IMR-90 (cell line): ENCODE measurements at regions not wholly inside any gene's neighbourhood (a gene's known extent, or its start where the extent isn't known, plus 50 kb on each side); places are given as distances from the start of the nearest gene placed in this dataset.

ENCODE experiments used
- CEBPB ChIP-seq: IDR thresholded peaks from 2 replicates; pipeline ENCODE4 v1.6.1; 2012; ENCODE audit warnings: low read depth, low read length, improper control_type of control experiment
- CHD1 ChIP-seq: IDR thresholded peaks from 2 replicates; pipeline ENCODE4 v1.6.1; 2012; ENCODE audit warnings: low read depth, low read length, improper control_type of control experiment
- FOS ChIP-seq: fragments of 150-350 bp; IDR thresholded peaks from 2 replicates; pipeline ENCODE4 v1.6.1; 2016; ENCODE audit warnings: low read depth, low read length
- MAFK ChIP-seq: IDR thresholded peaks from 2 replicates; pipeline ENCODE4 v1.6.1; 2012; ENCODE audit warnings: low read depth, low read length, improper control_type of control experiment
- MAZ ChIP-seq: IDR thresholded peaks from 2 replicates; pipeline ENCODE4 v1.6.1; 2012; ENCODE audit warnings: low read depth, mild to moderate bottlenecking, low read length, improper control_type of control experiment, moderate library complexity, borderline replicate concordance
- MXI1 ChIP-seq: IDR thresholded peaks from 2 replicates; pipeline ENCODE4 v1.6.1; 2012; ENCODE audit warnings: low read depth, mild to moderate bottlenecking, low read length, moderate library complexity, borderline replicate concordance
- NFE2L2 ChIP-seq: fragments of 150-350 bp; IDR thresholded peaks from 2 replicates; pipeline ENCODE4 v1.6.1; 2016; ENCODE audit warnings: low read depth, mild to moderate bottlenecking, low read length
- POLR2A ChIP-seq: IDR thresholded peaks from 2 replicates; pipeline ENCODE4 v1.6.1; 2012; ENCODE audit warnings: mild to moderate bottlenecking, low read depth, low read length
- RAD21 ChIP-seq: IDR thresholded peaks from 2 replicates; pipeline ENCODE4 v1.6.1; 2012; ENCODE audit warnings: low read length, improper control_type of control experiment
- RCOR1 ChIP-seq: IDR thresholded peaks from 2 replicates; pipeline ENCODE4 v1.6.1; 2012; ENCODE audit warnings: mild to moderate bottlenecking, low read length, improper control_type of control experiment; ENCODE audit not compliant: insufficient replicate concordance
- SMC3 ChIP-seq: fragments of 150-350 bp; IDR thresholded peaks from 2 replicates; pipeline ENCODE4 v1.6.1; 2016; ENCODE audit warnings: low read depth, mild to moderate bottlenecking, antibody characterized with exemption, low read length, moderate library complexity
- TF ChIP-seq, protein P1 (sequence below): conservative IDR thresholded peaks from 2 replicates; pipeline ENCODE4 v1.5.1; 2012; ENCODE audit warnings: mild to moderate bottlenecking, low read depth, low read length, improper control_type of control experiment
- TF ChIP-seq, protein P2 (sequence below): fragments of 150-350 bp; IDR thresholded peaks from 2 replicates; pipeline ENCODE4 v1.6.1; 2017; ENCODE audit warnings: mild to moderate bottlenecking, antibody characterized with exemption, low read length, low read depth
- TF ChIP-seq, protein P3 (sequence below): fragments of 150-350 bp; IDR thresholded peaks from 2 replicates; pipeline ENCODE4 v1.6.1; 2016; ENCODE audit warnings: low read depth, mild to moderate bottlenecking, low read length, moderate library complexity, borderline replicate concordance

DNA sequence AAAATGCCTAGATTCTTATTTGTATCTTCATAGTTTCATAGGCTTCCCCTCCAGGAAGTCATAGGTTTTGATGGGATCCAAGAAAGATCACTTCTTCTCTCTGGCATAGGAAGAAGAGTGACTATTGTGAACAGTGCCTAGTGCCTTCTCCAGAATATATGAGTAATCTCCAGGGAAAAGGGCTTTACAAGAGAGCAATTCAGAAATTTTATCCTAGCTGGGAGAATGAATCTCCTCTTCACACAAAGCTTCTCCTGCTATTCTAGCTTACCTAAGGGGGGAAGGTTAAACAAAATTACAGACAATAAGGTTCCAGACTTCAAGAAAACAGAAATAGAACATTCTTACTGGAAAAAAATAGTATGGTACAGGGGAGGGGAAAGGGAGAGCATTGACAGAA lies 1193.3 kb upstream of the CDH6 start:
- TF ChIP-seq, protein P1, sequence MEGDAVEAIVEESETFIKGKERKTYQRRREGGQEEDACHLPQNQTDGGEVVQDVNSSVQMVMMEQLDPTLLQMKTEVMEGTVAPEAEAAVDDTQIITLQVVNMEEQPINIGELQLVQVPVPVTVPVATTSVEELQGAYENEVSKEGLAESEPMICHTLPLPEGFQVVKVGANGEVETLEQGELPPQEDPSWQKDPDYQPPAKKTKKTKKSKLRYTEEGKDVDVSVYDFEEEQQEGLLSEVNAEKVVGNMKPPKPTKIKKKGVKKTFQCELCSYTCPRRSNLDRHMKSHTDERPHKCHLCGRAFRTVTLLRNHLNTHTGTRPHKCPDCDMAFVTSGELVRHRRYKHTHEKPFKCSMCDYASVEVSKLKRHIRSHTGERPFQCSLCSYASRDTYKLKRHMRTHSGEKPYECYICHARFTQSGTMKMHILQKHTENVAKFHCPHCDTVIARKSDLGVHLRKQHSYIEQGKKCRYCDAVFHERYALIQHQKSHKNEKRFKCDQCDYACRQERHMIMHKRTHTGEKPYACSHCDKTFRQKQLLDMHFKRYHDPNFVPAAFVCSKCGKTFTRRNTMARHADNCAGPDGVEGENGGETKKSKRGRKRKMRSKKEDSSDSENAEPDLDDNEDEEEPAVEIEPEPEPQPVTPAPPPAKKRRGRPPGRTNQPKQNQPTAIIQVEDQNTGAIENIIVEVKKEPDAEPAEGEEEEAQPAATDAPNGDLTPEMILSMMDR = no peak
- TF ChIP-seq FOS (no peak), CHD1 (no peak), CEBPB (no peak), MAZ (no peak), RCOR1 (no peak), POLR2A (no peak), MXI1 (no peak), SMC3 (no peak), RAD21 (no peak), MAFK (no peak), NFE2L2 (no peak)
- TF ChIP-seq, protein P2, sequence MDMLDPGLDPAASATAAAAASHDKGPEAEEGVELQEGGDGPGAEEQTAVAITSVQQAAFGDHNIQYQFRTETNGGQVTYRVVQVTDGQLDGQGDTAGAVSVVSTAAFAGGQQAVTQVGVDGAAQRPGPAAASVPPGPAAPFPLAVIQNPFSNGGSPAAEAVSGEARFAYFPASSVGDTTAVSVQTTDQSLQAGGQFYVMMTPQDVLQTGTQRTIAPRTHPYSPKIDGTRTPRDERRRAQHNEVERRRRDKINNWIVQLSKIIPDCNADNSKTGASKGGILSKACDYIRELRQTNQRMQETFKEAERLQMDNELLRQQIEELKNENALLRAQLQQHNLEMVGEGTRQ = no peak
- TF ChIP-seq, protein P3, sequence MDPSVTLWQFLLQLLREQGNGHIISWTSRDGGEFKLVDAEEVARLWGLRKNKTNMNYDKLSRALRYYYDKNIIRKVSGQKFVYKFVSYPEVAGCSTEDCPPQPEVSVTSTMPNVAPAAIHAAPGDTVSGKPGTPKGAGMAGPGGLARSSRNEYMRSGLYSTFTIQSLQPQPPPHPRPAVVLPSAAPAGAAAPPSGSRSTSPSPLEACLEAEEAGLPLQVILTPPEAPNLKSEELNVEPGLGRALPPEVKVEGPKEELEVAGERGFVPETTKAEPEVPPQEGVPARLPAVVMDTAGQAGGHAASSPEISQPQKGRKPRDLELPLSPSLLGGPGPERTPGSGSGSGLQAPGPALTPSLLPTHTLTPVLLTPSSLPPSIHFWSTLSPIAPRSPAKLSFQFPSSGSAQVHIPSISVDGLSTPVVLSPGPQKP = no peak
